T follicular helper cell (primary cell): ENCODE measurements at regions not wholly inside any gene's neighbourhood (a gene's known extent, or its start where the extent isn't known, plus 50 kb on each side); places are given as distances from the start of the nearest gene placed in this dataset.

ENCODE experiments used
- DNase-seq: peaks from one replicate; pipeline ENCODE4 v3.0.0-alpha.2; 2020; ENCODE audit warnings: low read depth

GRCh38 chr2:12059616-12060441 is 313.4 kb downstream of the LPIN1 start:
- DNase-seq, result no peak

GRCh38 chr2:12060886-12061285 is 314.5 kb downstream of the LPIN1 start:
- no peak for DNase-seq

GRCh38 chr2:12061286-12062052 is 315.0 kb downstream of the LPIN1 start:
- no peak for DNase-seq

- no peak for DNase-seq
Observed at GRCh38 chr2:12062053-12062395, 315.6 kb downstream of the LPIN1 start.

- DNase-seq, result no peak
Observed at GRCh38 chr2:12063210-12063609, 316.8 kb downstream of the LPIN1 start.

- DNase-seq, result no peak
Observed at GRCh38 chr2:12064153-12064552, 317.7 kb downstream of the LPIN1 start.

- DNase-seq, result no peak
Observed at GRCh38 chr2:12066116-12066515, 319.7 kb downstream of the LPIN1 start.

GRCh38 chr2:12066986-12067385 is 320.6 kb downstream of the LPIN1 start:
- no peak for DNase-seq

GRCh38 chr2:12068796-12069538 is 322.5 kb downstream of the LPIN1 start:
- DNase-seq, result no peak

GRCh38 chr2:12070153-12070552 is 323.7 kb downstream of the LPIN1 start:
- no peak for DNase-seq

GRCh38 chr2:12070581-12070980 is 324.1 kb downstream of the LPIN1 start:
- DNase-seq, result no peak

- DNase-seq, result no peak
Observed at GRCh38 chr2:12071318-12071717, 324.9 kb downstream of the LPIN1 start.

- DNase-seq, result no peak
Observed at GRCh38 chr2:12073217-12073852, 326.9 kb downstream of the LPIN1 start.

GRCh38 chr2:12074126-12074844 is 327.9 kb downstream of the LPIN1 start:
- DNase-seq, result no peak

GRCh38 chr2:12074845-12075217 is 328.4 kb downstream of the LPIN1 start:
- DNase-seq, result no peak

- no peak for DNase-seq
Observed at GRCh38 chr2:12075603-12076002, 329.2 kb downstream of the LPIN1 start.

- DNase-seq, result no peak
Observed at GRCh38 chr2:12076810-12077209, 330.4 kb downstream of the LPIN1 start.

- DNase-seq, result no peak
Observed at GRCh38 chr2:12080360-12080759, 333.9 kb downstream of the LPIN1 start.

- no peak for DNase-seq
Observed at GRCh38 chr2:12081481-12082210, 335.2 kb downstream of the LPIN1 start.

GRCh38 chr2:12083081-12083581 is 336.7 kb downstream of the LPIN1 start:
- DNase-seq, result no peak
